ENCODE measurements at regions not wholly inside any gene's neighbourhood (a gene's known extent, or its start where the extent isn't known, plus 50 kb on each side); places are given as distances from the start of the nearest gene placed in this dataset.

DNA sequence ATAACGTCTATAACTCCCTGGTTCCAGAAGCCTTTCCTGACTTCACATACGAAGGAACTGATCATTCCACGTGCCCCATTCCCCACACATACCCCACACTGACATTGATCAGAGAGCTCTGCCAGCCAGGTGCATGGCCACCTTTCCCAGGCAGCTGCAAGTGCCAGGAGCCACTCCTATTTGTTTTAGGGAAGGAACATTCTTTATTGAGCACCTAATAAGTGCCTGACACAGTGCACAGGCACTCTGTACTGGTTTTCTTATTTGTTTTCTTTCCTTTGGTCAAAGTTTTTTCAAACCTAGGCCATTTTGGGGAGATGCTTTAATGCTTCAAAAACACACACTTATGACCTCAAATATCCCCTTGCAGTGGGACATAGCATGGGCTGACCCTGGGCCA, 50.0 kb downstream of the PITPNM2 start:
- no peak for DNase-seq

DNA sequence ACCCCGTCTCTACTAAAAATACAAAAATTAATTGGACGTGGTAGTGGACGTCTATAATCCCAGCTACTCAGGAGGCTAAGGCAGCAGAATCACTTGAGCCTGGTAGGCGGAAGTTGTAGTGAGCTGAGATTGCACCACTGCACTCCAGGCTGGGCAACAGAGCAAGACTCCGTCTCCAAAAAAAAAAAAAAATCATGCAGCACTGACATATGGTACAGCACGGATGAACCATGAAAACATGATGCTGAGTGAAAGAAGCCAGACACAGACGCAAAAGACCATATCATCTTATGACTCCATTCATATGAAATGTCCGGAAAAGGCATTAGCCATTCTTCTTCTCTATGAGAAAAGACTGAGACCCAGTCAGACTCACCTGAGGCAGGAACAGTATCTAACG, 50.4 kb downstream of the PITPNM2 start:
- DNase-seq, result no peak

DNA sequence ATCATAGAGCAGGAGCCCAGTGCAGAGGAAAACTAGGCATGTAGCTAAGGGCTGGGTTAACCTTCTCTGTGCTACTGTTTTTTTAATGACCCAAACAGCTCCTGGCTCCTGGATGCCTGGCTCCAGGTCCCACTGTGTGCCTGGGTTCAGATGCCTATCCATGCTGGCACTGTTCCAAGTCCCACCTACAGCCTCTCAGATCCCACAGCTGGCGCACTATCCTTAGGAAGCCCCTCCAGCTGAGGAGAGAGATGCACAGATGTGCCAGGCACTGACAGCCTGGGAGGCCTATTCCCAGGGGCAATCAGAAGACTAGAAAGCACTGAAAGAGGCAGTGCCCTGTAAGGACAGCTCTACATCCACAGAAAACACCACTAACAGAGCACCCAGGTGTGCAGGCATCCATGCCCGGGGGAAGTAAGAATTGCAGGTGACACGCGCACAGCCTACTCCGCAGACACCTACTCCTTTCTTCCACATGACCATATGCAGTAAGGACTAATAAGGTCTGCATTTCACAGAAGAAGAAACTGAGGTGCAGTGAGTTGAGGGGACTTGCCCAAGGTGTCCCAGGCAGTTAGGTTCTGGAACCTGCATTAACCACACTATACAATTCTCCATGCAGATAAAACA, 51.2 kb downstream of the PITPNM2 start:
- no peak for DNase-seq

DNA sequence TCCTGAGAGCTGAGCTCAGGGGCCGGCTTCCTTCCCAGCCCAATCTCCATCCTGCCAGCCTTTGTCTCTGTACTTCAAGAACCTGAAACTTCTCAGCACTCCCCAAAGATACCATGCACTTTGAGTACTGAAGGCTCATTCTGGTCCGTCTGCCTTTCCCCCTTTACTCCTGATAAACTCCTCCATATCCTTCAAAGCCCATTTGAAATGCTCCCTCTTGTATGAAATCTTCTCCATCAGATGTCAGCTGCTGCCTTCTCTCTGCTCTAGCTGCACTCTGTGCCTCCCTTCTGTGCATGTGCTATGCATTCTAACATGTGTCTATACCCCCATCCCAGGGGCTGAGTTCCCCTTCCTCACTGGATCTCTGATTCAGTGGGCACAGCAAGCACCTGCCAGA, 52.1 kb downstream of the PITPNM2 start:
- DNase-seq, result no peak

DNA sequence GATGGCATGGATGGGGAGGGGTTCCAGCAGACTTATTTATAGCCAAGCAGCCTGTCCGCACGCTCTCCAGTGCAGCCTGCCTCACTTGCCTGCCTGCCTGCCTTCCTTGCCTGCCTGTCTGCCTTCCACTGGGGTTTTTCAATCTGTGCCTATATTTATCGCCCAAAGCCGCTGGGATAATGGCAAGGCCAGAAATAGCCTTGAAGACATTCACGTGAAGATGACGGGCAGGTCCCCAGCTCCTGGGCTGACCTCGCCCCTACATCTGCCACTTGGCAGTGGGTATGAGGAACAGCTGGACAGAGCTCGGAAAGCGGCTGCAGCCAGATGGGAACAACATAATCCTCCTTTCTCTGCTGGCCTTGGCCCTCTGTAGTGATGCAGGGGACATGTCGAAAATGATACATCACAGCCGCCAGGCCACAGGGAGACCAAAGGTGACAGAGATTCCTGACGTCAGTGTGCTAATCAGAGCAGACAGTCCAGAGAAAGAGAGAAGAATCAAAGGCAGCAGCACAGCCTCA, 53.3 kb downstream of the PITPNM2 start:
- DNase-seq, result no peak

DNA sequence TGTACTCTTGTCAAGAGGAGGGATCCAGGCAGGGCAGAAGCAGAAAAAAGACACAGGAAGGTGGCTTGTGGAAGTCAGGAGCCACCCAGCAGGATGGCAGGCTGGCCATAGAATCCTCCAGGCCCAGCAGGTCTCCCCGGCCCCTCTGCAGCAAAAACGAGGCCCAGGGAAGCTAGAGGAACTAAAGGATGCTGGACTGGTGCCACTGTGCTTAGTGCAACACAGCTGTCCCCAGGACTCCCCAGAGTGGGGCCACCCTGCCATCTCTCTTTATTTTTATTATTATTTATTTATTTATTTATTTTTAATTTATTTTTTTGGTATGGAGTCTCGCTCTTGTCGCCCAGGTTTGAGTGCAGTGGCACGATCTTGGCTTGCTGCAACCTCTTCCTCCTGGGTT, 54.1 kb downstream of the PITPNM2 start:
- DNase-seq, result no peak

DNA sequence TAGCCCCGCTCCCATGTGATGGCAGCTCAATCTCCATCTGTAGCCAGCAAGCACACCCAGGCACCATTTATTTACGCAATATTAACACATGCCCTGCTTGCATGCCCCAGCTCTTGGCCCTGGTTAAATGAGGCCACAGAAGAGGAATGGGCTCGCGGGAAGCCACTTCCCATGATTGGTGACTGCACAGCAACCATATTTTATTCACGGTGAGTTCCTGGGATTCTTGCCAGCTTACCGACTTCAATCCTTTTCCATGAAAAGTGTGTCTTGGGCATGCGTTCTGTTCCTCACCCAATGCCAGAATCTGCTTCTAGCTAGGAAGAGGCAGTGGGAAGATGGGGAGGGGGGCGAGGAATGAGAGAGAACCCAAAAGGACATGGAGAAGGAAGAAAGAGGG, 54.7 kb downstream of the PITPNM2 start:
- no peak for DNase-seq

DNA sequence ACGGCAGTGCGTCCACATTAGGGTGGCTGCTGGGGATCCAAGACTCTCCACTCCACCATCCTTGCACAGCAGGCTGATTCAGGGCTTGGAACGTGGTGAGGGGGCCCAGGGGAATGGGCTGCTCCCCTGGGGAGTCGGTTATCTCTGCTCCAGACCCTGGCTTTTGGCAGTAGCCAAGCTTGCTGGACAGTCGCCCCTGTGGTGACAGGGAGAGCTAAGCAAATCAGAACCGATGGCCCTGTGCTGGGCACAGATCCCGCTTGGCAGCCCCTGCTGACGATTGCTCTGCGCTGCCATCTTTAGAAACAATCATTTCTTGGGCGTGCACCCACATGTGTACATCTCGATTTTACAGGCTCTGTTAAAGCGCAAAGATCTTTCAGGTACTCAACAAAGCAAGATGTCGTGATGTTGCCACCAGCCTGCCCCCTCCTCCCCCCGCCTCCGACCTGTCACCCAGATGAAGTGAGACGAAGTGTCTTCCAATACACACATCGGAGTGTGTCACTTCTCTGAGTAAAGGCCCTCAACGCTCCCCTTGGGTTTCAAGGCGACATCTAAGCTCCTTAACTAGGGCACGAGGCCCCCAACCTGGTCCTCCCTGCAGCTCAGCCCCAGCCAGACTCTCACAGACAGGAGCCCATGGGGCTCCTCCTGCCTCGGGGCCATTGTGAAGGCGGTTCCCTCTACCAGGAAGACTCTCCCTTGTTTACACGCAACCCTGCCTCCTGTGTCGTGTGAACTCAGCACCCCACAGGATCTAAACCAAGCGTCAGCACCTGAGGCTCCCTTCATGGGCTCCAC, 55.6 kb downstream of the PITPNM2 start:
- DNase-seq, result no peak

DNA sequence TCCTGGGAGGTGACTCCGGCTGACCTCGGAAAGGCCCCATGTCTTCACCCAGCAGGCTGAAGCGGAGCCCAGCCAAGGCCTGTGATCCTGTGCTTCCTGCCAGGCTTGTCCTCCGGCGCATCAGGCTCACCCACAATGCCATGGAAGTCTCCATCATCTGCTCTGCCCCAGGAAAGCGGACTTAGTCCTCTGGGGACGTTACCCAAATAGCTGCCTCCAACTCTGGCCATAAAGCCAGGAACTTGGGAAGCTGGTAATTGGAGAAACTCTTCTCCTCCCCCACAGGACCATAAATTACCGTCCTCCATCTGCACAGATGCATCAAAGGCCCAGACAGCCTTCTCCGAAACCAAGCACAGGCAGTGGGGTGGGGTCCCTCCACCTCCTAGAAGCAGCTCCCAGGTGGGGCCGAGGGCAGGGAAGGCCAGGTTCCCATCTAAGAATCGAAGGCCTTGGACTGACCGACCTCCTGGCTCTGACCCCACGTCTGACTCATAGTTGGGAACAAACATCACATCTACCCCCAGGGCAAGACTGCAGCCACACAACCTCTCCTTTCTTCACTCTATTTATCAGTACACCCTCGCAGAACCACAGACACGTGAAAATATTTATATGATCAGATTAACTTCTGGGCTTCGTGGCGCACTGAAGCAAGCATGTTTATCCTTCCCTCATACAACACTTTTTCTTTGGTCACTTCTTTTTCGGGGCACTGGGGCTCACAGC, 56.4 kb downstream of the PITPNM2 start:
- DNase-seq, result no peak

DNA sequence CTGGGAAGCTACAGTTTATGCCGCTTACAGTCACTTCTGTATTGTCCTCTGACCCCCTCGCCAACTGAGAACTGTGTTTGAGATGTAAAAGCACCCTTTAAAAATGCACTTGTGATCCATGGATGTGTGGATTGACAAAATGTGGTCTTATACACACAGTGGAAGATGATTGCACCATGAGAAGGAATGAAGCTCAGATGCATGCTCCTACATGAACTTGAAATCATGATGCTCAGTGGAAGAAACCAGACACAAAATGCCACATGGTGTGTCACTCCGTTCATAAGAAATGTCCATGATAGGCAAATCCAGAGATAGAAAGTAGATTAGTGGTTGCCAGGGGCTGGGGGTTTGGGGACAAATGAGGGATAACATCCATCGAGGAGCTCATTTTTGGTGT, 58.0 kb downstream of the PITPNM2 start:
- no peak for DNase-seq

DNA sequence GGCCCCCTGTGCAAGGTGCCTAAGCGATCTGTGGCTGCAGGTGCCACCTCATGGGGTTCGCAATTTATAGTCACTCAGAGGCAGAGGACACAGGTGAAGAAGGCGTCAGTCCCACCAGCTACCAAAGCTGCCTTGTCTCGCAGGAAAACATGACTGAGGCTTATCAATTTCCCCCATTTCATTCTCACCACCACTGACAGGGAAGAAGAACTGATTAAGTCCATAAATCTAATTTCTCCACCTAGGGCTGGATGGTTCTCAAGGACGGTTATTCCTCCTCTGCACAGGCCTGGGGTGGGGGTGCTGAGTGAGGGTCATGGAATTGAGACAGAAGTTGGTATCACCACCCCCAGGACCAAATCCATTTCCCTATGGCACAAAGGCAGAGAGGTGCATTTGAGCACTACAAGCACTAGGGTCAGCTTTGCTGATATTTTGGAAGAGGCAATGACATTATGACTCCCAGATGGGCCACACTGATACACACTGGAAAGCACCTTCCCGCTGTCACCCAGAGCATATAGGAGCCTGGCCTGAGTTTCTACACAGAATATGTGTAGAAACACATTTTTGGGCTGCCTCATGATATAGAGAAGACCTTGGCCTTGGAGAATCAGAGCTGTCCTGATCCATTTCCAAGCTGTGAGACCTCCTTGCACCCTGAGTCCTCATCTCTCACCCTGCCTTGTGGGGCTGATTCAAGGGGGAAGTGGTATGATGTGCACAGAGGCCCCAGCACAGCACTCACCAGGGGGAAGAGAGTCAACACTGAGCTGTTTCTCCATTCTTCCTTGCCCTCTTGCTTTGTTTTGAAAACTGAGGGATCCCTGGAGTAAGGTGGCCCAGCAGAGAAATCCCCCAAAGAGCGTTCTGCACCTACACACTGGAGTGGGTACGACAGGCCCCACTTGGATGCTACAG, 59.4 kb downstream of the PITPNM2 start:
- no peak for DNase-seq

DNA sequence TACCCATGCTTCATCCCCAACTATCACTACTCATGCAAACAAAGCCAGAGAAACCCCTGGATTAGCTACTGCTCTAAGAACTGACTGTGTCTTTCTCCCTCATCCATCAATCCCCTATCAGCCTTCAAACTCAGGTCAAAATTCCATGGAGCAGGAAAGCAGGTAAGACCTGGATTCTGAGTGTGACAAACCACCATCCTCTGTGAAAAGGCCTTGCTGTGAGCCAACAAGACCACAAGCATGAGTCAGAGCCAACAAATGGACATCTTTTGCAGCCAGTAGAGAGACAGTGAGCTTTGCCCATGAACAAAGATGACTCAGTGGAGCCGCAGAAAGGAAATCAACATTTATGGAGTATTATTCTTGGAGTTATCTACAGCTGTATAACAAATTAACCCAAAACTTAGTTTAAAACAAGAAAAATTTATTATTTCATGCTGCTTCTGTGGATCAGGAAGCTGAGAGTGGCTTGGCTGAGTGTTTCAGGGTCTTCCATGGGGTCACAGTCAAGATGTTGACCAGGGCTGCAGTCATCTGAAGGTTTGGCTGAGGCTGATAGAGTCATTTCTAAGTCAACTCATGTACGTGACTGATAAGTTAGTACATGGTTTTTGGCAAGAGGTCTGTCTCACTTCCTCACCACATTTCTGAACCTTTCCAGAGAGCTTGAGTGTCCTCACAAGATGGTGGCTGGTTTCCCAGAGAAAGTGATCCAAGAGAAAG, 61.1 kb downstream of the PITPNM2 start:
- DNase-seq, result peak; percentile 25

DNA sequence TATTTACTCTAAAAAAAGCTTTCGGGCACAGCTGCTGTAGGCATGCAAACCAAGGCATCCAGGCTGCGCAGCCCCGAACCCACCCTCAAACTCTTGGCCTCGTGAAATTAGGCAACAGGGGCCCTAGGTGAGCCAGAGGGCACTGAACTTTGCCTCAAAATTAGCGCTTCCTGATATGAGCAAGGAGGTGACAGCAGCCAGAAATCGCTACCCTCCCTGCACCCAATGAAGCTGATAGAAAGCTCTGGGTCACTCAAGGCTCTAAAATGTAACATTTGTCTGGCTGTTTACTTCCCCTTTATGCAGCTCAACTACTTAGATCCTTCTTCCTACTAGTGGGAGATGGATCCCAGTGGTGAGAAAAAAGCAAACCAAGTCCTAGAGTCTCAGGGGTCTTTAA, 61.8 kb downstream of the PITPNM2 start:
- no peak for DNase-seq

DNA sequence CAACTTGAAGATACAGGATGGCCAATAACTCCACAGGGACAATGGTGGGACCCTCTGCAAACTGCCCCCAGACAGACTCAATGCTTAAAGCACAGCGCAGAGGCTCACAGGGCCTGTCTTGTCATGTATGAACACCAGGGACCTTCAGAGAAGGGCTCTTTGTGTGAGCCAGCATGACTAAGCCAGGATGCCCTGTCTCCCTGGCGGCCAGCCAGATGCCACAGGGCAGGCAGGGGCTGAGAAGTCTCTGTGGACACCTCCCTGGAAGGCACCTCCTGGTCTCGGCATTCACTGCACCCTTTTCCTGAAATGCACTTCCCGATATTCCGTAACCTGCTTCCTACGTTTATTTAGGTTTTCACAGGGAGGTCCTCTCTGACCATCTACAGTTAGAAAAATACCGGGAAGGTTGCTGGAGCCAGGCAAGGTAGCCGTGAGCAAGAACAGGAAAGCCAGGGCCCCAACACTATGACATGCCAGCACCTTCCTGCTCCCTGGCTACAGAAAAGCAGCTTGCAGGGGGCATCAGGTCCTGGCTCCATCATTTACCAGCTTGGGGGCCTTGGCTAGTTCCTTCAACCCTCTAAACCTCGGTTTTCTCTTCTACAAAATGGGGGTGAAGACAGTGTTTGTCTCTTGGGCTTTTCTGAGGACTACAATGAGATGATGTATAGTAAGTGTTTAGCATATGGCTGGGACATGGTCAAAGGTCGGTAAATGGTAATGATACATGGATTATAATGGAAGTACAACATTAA, 65.0 kb downstream of the PITPNM2 start:
- DNase-seq, result no peak

DNA sequence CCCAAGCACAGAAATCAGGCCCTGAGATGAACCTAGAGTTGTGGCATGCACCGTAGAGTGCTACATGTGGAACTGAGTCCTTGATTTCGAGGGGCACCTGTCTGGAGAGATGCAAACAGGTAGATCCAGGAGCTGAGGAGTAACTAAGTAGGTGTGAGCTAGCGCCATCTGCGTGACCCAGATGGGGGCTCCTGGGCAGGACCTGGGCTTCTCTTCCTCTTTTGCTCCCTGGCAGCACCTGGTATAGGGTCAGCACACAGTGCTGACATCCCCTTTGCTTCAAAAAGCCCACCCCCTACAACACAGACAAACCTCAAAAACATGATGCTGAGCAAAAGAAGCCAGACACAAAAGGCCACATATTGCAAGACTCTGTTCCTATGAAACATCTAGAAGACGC, 65.8 kb downstream of the PITPNM2 start:
- DNase-seq, result no peak

DNA sequence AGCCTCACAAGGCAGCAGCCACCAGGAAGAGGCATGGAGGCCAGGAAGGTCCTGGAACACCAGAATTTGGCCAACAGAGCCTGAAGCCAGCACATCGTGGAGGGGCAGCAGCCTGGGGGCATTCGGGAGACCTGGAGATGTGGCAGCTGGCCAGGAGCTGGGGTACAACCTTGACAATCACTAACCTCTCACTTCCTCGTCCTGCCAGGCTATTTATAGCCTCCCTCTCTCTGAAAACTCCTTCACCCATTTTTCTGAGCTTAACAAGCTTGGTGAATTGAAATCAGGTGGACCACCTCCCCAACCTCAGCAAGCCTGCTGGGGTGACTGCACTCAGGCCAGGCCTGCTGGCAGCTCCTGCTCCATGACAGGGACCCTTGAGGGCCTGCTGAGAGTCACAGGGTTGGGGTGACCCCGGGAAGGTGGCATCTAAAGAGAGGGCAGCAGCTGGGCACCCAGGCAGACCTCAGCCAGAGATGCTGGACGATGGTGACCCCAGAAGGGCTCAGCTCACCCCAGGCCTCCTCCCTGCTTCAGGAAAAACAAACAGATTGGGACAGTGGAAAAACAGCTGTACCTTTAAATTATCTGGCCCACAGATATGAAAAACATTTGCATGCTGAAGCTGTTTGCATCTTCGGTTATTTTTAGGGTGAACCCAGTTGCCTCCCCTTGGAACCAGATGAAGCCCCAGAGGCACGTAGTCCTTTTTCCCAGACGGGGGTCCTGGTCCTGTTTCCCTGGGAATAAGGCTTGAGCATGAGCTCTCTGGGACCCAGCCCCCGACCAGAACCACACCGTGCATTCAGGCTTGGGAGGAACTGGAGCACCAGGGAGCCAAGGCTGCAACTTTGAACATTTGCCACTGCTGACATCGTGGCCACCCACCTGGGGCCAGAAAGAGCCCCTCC, 67.0 kb downstream of the PITPNM2 start:
- DNase-seq, result no peak

DNA sequence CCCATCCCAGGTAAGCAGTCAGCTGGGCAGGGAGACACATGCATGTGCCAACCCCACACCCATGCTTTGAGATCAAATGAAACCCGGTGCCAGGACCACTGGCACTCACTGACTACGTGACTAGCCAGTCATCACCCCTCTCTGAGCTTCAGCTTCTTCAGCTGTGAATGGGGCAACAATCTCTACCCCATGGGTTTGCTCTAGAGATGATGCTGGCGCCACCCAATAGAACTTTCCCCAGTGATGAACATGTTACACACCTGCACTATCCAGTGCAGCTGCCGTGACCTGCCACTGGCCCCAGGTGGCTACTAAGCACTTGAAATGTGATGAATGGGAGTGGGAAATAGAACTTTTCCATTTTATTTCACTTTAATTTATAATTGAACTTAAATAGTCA, 70.3 kb downstream of the PITPNM2 start:
- DNase-seq, result no peak

DNA sequence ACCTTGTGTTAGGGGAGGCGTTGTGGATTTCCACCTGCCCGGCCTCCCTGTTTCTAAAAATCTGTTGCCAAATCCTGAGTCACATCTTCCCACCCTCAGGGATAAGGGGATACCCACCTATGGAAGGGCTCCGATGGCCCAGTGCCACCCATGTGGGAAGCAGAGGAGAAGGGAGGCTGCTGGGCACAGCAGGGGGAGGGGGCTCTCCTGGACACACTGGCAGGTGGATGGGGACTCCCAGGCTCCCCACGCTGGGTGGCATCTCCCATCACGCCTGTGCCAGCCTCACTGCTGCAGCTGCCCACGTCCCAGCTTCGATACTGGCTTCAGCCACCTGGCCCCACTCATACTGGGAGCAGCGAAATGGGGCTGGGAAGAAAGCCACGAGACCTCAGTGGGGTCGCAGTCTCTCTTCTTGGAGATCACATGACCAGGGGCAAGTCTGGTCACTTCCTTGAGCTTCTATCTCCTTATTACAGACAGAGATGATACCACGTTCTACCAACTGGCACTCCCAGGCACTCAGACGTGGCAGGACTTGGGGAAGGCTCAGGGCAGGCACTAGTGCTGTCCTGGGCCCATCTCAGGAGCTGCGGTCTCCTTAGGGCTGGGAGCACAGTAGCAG, 72.2 kb downstream of the PITPNM2 start:
- no peak for DNase-seq

DNA sequence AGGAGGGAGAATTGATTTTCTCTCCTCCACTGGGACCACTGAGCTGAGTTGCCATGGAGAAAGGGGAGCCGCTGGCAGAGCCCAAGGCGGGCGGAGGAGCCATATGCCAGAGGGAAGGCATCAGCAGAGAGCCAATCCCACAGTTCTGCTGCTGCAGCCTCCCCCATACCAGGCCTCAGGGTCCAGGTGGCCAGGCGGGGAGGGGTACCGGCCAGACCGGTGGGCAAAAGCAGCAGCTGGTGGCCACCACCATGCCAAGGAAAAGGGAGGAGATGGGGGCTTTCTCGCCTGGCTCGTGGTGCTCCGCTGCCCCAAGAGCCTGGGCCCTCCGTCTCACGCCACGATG, 72.8 kb downstream of the PITPNM2 start:
- DNase-seq, result no peak
